ENCODE measurements at regions not wholly inside any gene's neighbourhood (a gene's known extent, or its start where the extent isn't known, plus 50 kb on each side); places are given as distances from the start of the nearest gene placed in this dataset.

GRCh38 chr4:18479825-18480224 lies 458.3 kb upstream of the LCORL start:
- no peak for TF ChIP-seq CTCF (IDR thresholded peaks at IDR 0.05; ENCODE audit: control insufficient read depth, insufficient read depth, low read depth, low read length, missing control alignments)
- DNase-seq (ENCODE audit: low read depth): no peak
- H3K4me3 ChIP-seq (ENCODE audit: control insufficient read depth, low read depth, low read length): no peak overlapping the region

GRCh38 chr4:18463987-18464559 lies 442.5 kb upstream of the LCORL start:
- no peak for DNase-seq (ENCODE audit: low read depth)
- no peak for TF ChIP-seq CTCF (IDR thresholded peaks at IDR 0.05; ENCODE audit: control insufficient read depth, insufficient read depth, low read depth, low read length, missing control alignments)
- H3K4me3 ChIP-seq (ENCODE audit: control insufficient read depth, low read depth, low read length): no peak overlapping the region

- H3K4me3 ChIP-seq (ENCODE audit: control insufficient read depth, low read depth, low read length): no peak overlapping the region
- DNase-seq (ENCODE audit: low read depth): no peak
- TF ChIP-seq CTCF (IDR thresholded peaks at IDR 0.05; ENCODE audit: control insufficient read depth, insufficient read depth, low read depth, low read length, missing control alignments): no peak
Observed at GRCh38 chr4:18458465-18458864, 436.9 kb upstream of the LCORL start.

GRCh38 chr4:18454349-18454748 lies 432.8 kb upstream of the LCORL start:
- DNase-seq (ENCODE audit: low read depth): no peak
- no peak for TF ChIP-seq CTCF (IDR thresholded peaks at IDR 0.05; ENCODE audit: control insufficient read depth, insufficient read depth, low read depth, low read length, missing control alignments)

GRCh38 chr4:18445110-18445509 lies 423.6 kb upstream of the LCORL start:
- no peak for DNase-seq (ENCODE audit: low read depth)
- H3K4me3 ChIP-seq (ENCODE audit: control insufficient read depth, low read depth, low read length): no peak overlapping the region
- TF ChIP-seq CTCF (IDR thresholded peaks at IDR 0.05; ENCODE audit: control insufficient read depth, insufficient read depth, low read depth, low read length, missing control alignments): no peak

More at GRCh38 chr4:18454349-18454748, 432.8 kb upstream of the LCORL start:
- no peak overlapping the region for H3K4me3 ChIP-seq (ENCODE audit: control insufficient read depth, low read depth, low read length)

GRCh38 chr4:18444206-18444605 lies 422.7 kb upstream of the LCORL start:
- TF ChIP-seq CTCF (IDR thresholded peaks at IDR 0.05; ENCODE audit: control insufficient read depth, insufficient read depth, low read depth, low read length, missing control alignments): no peak
- DNase-seq (ENCODE audit: low read depth): no peak

GRCh38 chr4:18442957-18443356 lies 421.4 kb upstream of the LCORL start:
- no peak for DNase-seq (ENCODE audit: low read depth)
- TF ChIP-seq CTCF (IDR thresholded peaks at IDR 0.05; ENCODE audit: control insufficient read depth, insufficient read depth, low read depth, low read length, missing control alignments): no peak
- H3K4me3 ChIP-seq (ENCODE audit: control insufficient read depth, low read depth, low read length): no peak overlapping the region

More at GRCh38 chr4:18444206-18444605, 422.7 kb upstream of the LCORL start:
- H3K4me3 ChIP-seq (ENCODE audit: control insufficient read depth, low read depth, low read length): no peak overlapping the region
